Loucy (cell line): ENCODE measurements at regions not wholly inside any gene's neighbourhood (a gene's known extent, or its start where the extent isn't known, plus 50 kb on each side); places are given as distances from the start of the nearest gene placed in this dataset.

Experiments
- EZH2phosphoT487 ChIP-seq: fragments of 200-600 bp; IDR thresholded peaks from 2 replicates; pipeline ENCODE4 v1.6.1; 2018; ENCODE audit warnings: antibody characterized with exemption, mild to moderate bottlenecking, moderate library complexity, borderline replicate concordance
- TF ChIP-seq, protein P1 (sequence below): fragments of 200-600 bp; sonication (generic); conservative IDR thresholded peaks from 2 replicates; pipeline ENCODE4 v1.5.1; 2014; ENCODE audit warnings: mild to moderate bottlenecking, antibody characterized with exemption, low read length

DNA sequence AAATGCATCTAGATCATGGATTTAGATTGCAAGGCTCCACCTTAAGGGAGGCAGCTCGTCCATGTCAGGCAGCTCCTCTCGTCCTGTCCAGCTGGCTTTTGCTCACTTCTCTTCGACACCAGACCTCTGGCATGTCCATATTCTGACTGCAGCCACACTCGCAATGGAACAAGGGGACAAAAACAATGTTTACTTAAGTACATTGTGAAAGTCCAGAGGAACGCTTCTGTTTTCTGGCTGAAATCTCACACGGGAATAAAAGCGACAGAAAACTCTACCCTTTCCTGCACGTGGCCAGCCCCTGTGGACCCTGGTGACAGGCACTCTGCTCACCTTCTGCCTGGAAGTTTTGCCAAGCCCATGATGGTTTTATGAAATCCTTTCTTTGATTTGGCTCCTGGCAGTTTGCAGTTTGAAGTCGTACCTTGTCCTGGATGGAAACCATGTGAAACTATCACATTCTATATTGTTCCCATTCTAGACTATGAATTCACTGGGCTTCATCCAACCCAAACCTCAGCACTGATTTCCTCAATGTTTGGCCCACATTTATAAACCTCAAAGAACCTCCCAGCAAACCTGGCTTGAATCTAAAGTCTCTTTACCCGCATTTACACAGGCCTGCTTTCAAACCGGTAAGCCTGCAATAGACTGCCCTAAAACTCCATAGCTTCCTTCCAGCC, 134.3 kb upstream of the PIEZO2 start:
- TF ChIP-seq, protein P1, sequence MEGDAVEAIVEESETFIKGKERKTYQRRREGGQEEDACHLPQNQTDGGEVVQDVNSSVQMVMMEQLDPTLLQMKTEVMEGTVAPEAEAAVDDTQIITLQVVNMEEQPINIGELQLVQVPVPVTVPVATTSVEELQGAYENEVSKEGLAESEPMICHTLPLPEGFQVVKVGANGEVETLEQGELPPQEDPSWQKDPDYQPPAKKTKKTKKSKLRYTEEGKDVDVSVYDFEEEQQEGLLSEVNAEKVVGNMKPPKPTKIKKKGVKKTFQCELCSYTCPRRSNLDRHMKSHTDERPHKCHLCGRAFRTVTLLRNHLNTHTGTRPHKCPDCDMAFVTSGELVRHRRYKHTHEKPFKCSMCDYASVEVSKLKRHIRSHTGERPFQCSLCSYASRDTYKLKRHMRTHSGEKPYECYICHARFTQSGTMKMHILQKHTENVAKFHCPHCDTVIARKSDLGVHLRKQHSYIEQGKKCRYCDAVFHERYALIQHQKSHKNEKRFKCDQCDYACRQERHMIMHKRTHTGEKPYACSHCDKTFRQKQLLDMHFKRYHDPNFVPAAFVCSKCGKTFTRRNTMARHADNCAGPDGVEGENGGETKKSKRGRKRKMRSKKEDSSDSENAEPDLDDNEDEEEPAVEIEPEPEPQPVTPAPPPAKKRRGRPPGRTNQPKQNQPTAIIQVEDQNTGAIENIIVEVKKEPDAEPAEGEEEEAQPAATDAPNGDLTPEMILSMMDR = no peak
- TF ChIP-seq EZH2phosphoT487 = no peak
